Activated B cell treated with CpG ODN at 0.5 μM for 24 hours (primary cell): ENCODE measurements at regions not wholly inside any gene's neighbourhood (a gene's known extent, or its start where the extent isn't known, plus 50 kb on each side); places are given as distances from the start of the nearest gene placed in this dataset.

Experiments used
- ATAC-seq: fragments of 200-7000 bp; cut with Tn5 transposase; one replicate; pipeline ENCODE4 v1.10.0; 2021; ENCODE audit warnings: low read depth, mild to moderate bottlenecking, moderate library complexity
- CTCF ChIA-PET: fragments of 350-600 bp; sonication (Branson Sonifier 250); formaldehyde crosslinking; loops from one replicate; lab custom pipeline; 2021; ENCODE audit warnings: antibody characterized with exemption; lab: Charles Lee
- POLR2A ChIA-PET: fragments of 350-600 bp; sonication (Branson Sonifier 250); formaldehyde crosslinking; loops from one replicate; lab custom pipeline; 2021; ENCODE audit warnings: antibody characterized with exemption; lab: Charles Lee
- DNase-seq: peaks from one replicate; pipeline ENCODE4 v3.0.0; 2022
- H3K27ac Mint-ChIP-seq: one replicate; pipeline ENCODE4 v1.8.0; 2020; ENCODE audit warnings: mixed read lengths
- H3K27me3 Mint-ChIP-seq: one replicate; pipeline ENCODE4 v1.8.0; 2021; ENCODE audit warnings: mixed read lengths
- H3K36me3 Mint-ChIP-seq: one replicate; pipeline ENCODE4 v1.8.0; 2021; ENCODE audit warnings: low read depth, mixed read lengths
- H3K4me1 Mint-ChIP-seq: one replicate; pipeline ENCODE4 v1.8.0; 2021; ENCODE audit warnings: mixed read lengths
- H3K4me3 Mint-ChIP-seq: one replicate; pipeline ENCODE4 v1.8.0; 2020; ENCODE audit warnings: mild to moderate bottlenecking, mixed read lengths
- H3K9me3 Mint-ChIP-seq: one replicate; pipeline ENCODE4 v1.8.0; 2020; ENCODE audit warnings: mixed read lengths
- intact Hi-C: fragments of 100-400 bp; cut with micrococcal nuclease; formaldehyde crosslinking; loops from one replicate; pipeline ENCODE4 v1.15.1; 2024
- TF ChIP-seq, protein P1 (sequence below): fragments of 200-600 bp; IDR thresholded peaks from one replicate; pipeline ENCODE4 v1.8.0; 2022; ENCODE audit warnings: antibody characterized with exemption, mild to moderate bottlenecking

DNA sequence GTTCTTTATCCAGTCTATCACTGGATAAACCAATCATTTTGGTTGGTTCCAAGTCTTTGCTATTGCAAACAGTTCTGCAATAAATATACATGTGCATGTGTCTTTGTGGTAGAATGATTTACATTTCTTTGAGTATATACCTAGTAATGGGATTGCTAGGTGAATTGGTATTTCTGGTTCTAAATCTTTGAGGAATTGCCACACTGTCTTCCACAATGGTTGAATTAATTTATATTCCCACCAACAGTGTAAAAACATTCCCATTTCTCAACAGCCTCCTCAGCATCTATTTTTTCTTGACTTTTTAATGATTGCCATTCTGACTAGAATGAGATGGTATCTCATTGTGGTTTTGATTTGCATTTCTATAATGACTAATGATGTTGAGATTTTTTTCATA is 791.7 kb upstream of the AGA start:
- ChIA-PET CTCF (no interaction called here), POLR2A (no interaction called here)
- DNase-seq, result no peak
- TF ChIP-seq, protein P1, sequence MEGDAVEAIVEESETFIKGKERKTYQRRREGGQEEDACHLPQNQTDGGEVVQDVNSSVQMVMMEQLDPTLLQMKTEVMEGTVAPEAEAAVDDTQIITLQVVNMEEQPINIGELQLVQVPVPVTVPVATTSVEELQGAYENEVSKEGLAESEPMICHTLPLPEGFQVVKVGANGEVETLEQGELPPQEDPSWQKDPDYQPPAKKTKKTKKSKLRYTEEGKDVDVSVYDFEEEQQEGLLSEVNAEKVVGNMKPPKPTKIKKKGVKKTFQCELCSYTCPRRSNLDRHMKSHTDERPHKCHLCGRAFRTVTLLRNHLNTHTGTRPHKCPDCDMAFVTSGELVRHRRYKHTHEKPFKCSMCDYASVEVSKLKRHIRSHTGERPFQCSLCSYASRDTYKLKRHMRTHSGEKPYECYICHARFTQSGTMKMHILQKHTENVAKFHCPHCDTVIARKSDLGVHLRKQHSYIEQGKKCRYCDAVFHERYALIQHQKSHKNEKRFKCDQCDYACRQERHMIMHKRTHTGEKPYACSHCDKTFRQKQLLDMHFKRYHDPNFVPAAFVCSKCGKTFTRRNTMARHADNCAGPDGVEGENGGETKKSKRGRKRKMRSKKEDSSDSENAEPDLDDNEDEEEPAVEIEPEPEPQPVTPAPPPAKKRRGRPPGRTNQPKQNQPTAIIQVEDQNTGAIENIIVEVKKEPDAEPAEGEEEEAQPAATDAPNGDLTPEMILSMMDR, result no peak
- H3K36me3 Mint-ChIP-seq, result no peaks in the 10 kb centered on the region
- no peak for ATAC-seq
- H3K4me3 Mint-ChIP-seq, result no peak overlapping the region
- intact Hi-C loops, result no loop called here
- H3K27me3 Mint-ChIP-seq, result no peaks in the 10 kb centered on the region
- no peak overlapping the region for H3K27ac Mint-ChIP-seq
- H3K4me1 Mint-ChIP-seq, result no peaks in the 10 kb centered on the region
- peaks cover 26% of the 10 kb centered on the region for H3K9me3 Mint-ChIP-seq

DNA sequence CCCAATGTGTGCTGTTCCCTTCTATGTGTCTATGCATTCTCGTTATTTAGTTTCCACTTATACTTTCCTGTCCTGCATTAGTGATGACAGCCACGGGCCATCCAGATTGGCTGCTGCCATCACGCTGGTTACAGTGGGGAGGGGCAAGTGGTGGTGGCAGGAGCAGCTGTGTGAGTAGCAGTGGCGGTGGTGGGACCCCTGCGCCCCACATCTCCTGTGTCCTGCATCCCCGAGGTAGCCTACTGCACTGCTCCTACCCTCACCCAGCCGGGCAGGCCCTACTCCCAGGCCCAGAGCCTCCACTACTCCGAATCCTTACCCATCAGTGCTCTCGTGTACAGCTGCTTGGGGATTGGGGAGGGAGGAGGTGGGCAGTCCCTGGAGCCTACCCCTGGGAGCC is 798.7 kb upstream of the AGA start:
- Mint-ChIP-seq H3K27ac (no peak overlapping the region), H3K4me1 (no peaks in the 10 kb centered on the region), H3K4me3 (no peak overlapping the region), H3K9me3 (peaks cover 11% of the 10 kb centered on the region), H3K27me3 (no peaks in the 10 kb centered on the region), H3K36me3 (no peaks in the 10 kb centered on the region)
- CTCF ChIA-PET, result no interaction called here
- ATAC-seq (no peak), DNase-seq (no peak)
- TF ChIP-seq, protein P1, result no peak
- intact Hi-C loops, result no loop called here
- POLR2A ChIA-PET, result no interaction called here

DNA sequence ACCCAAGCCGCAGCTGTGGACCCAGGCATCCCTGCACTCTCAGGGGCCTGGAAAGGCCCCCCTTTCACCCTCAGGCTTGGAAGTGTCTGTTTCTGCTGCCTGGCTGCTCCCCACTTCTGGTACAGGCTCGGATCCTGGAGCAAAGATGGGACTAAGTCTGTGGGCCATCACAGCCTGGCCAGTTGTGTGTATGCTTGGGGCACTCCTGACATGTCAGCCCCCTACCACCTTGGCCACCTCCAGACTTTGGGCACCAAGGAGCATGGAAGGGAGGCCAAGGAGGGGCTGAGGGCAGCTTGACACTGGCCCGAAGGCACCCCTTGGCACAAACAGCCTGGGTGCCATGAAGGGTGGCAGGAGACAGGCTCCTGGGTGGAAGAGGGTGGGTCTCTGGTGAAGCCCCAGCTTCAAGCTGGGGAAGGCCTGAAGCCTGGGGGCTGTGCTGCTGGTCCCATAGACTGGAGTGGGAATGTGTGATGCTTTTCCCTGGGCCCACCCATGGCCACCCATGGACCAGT is 799.4 kb upstream of the AGA start:
- ChIA-PET POLR2A (no interaction called here), CTCF (no interaction called here)
- intact Hi-C loops, result no loop called here
- Mint-ChIP-seq H3K4me3 (no peak overlapping the region), H3K27me3 (no peaks in the 10 kb centered on the region), H3K4me1 (no peaks in the 10 kb centered on the region), H3K27ac (no peak overlapping the region), H3K36me3 (no peaks in the 10 kb centered on the region), H3K9me3 (peaks cover 8% of the 10 kb centered on the region)
- ATAC-seq (no peak), DNase-seq (no peak)
- TF ChIP-seq, protein P1, result no peak

DNA sequence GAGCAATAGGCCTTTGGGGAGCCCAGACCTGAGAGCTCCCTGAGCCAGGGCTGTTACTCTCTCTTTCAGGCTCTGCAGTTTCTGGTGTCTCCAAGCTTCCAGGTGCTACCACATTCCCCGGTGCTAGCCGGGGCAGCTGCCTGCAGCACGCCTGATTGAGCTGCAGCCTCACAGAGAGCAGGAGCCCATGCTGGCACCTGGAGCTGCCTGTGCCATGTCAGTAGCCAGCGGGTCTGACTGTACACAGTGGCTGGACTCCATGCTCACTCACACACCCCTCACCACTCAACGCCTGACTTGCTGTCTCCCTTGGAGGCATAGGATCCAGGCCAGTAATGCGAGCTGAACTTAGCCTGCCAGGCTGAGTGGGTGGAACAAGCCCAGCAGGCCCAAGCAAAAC is 800.4 kb upstream of the AGA start:
- TF ChIP-seq, protein P1, result no peak
- H3K9me3 Mint-ChIP-seq, result peaks cover 8% of the 10 kb centered on the region
- DNase-seq, result no peak

DNA sequence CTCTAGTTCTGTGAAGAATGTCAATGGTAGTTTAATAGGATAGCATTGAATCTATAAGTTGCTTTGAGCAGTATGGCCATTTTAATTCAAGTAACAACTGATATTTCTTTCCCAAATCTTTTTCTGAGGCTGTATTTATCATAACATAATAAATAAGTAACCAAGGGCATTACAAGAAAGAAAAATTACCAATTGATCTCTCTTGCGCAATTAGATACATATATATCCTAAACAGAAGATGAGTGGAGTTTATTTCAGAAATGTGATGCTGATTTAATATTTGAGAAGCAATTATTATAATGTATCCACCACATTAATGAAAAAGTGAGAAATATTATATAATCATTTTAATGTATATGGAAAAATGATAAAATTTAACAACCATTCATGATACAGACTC is 802.5 kb upstream of the AGA start:
- no peak overlapping the region for H3K27ac Mint-ChIP-seq
- H3K4me3 Mint-ChIP-seq, result no peak overlapping the region
- H3K9me3 Mint-ChIP-seq, result peaks cover 8% of the 10 kb centered on the region
- POLR2A ChIA-PET, result no interaction called here
- DNase-seq, result no peak
- intact Hi-C loops, result no loop called here
- CTCF ChIA-PET, result no interaction called here
- no peak for ATAC-seq
- TF ChIP-seq, protein P1, result no peak
- no peaks in the 10 kb centered on the region for H3K36me3 Mint-ChIP-seq
- H3K27me3 Mint-ChIP-seq, result no peaks in the 10 kb centered on the region
- H3K4me1 Mint-ChIP-seq, result no peaks in the 10 kb centered on the region

More for the DNA sequence above, 800.4 kb upstream of the AGA start:
- ChIA-PET POLR2A (no interaction called here), CTCF (no interaction called here)
- no peak overlapping the region for H3K4me3 Mint-ChIP-seq
- H3K27me3 Mint-ChIP-seq, result no peaks in the 10 kb centered on the region
- intact Hi-C loops, result no loop called here
- H3K27ac Mint-ChIP-seq, result no peak overlapping the region
- H3K36me3 Mint-ChIP-seq, result no peaks in the 10 kb centered on the region
- H3K4me1 Mint-ChIP-seq, result no peaks in the 10 kb centered on the region
- ATAC-seq, result no peak
